ENCODE measurements at regions not wholly inside any gene's neighbourhood (a gene's known extent, or its start where the extent isn't known, plus 50 kb on each side); places are given as distances from the start of the nearest gene placed in this dataset.
"Not testable (repeated sequence)": the region's sequence is repeated elsewhere in the genome, so short reads cannot be mapped to it uniquely, and the experiment has no call there.

DNA sequence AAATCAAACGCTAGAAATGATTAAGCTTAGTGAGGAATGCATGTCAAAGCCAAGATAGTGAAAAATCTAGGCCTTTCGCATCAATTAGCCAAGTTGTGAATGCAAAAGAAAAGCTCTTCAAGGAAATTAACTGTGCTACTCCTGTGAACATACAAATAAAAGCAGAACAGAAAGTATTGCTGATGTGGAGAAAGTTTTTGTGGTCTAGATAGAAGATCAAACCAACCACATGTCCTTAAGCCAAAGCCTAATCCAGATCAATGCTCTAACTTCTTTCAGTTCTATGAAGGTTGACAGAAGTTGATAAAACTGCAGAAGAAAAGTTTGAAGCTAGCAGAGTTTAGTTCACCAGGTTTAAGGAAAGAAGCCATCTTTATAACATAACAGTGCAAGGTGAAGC lies 1044.6 kb downstream of the CDH11 start:
- no peaks in the 10 kb centered on the region for H3K27me3 Mint-ChIP-seq
- peaks cover 0 to 41% (median 12%) of the 10 kb centered on the region in 9 donors for H3K9me3 Mint-ChIP-seq
- no peak for ATAC-seq
- H3K36me3 Mint-ChIP-seq = peaks cover 0 to 9% (median 0%) of the 10 kb centered on the region in 3 donors
- no peaks in the 10 kb centered on the region for H3K4me1 Mint-ChIP-seq
- no peak overlapping the region for H3K27ac Mint-ChIP-seq
- H3K4me3 Mint-ChIP-seq = no peak overlapping the region
- no peak for DNase-seq
- POLR2A ChIA-PET = no interaction called here

- Mint-ChIP-seq H3K9me3 (peaks cover 0 to 56% (median 18%) of the 10 kb centered on the region in 9 donors), H3K4me1 (no peaks in the 10 kb centered on the region), H3K4me3 (no peak overlapping the region), H3K36me3 (peaks cover 0 to 22% (median 0%) of the 10 kb centered on the region in 3 donors), H3K27ac (no peak overlapping the region), H3K27me3 (no peaks in the 10 kb centered on the region)
- DNase-seq (no peak), ATAC-seq (no peak)
- POLR2A ChIA-PET = no interaction called here
These were observed 1047.2 kb downstream of the CDH11 start for GRCh38 chr16:64074706-64075105.

GRCh38 chr16:64072131-64072730 lies 1049.6 kb downstream of the CDH11 start:
- H3K36me3 Mint-ChIP-seq = peaks cover 0 to 21% (median 0%) of the 10 kb centered on the region in 3 donors
- POLR2A ChIA-PET, H3K4me3 Mint-ChIP-seq, H3K27ac Mint-ChIP-seq, ATAC-seq, H3K4me1 Mint-ChIP-seq, DNase-seq, H3K27me3 Mint-ChIP-seq: not testable (repeated sequence)
- peaks cover 0 to 59% (median 18%) of the 10 kb centered on the region in 9 donors for H3K9me3 Mint-ChIP-seq

DNA sequence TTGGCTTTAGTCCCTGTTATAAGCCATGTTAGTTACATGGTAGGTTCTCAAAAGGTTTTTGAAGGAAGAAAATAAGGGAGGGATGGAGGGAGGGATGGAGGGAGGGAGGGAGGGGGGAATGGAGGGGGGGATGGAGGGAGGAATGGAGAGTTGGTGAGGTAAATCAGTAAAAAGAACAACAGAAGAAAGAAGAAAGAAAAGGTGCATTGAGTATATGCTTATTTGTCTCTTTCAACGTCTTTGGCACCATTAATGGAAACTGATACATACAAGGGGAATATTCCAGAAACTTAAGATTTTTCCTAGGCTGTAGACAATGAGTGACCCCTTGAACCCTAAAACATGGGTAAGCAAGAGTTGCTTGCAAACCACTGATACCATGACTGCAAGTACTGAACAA lies 1056.3 kb downstream of the CDH11 start:
- H3K4me3 Mint-ChIP-seq = no peak overlapping the region
- H3K9me3 Mint-ChIP-seq = peaks cover 0 to 43% (median 14%) of the 10 kb centered on the region in 9 donors
- DNase-seq (no peak), ATAC-seq (no peak)
- H3K4me1 Mint-ChIP-seq = no peaks in the 10 kb centered on the region
- no peak overlapping the region for H3K27ac Mint-ChIP-seq
- POLR2A ChIA-PET = no interaction called here
- H3K27me3 Mint-ChIP-seq = no peaks in the 10 kb centered on the region
- peaks cover 0 to 3% (median 0%) of the 10 kb centered on the region in 3 donors for H3K36me3 Mint-ChIP-seq

GRCh38 chr16:64061621-64062020 lies 1060.2 kb downstream of the CDH11 start:
- Mint-ChIP-seq H3K36me3 (no peaks in the 10 kb centered on the region), H3K4me3 (no peak overlapping the region), H3K27me3 (no peaks in the 10 kb centered on the region), H3K4me1 (no peaks in the 10 kb centered on the region), H3K9me3 (peaks cover 0 to 34% (median 10%) of the 10 kb centered on the region in 9 donors), H3K27ac (no peak overlapping the region)
- ATAC-seq (no peak), DNase-seq (no peak)
- POLR2A ChIA-PET = no interaction called here

GRCh38 chr16:64060631-64061030 lies 1061.2 kb downstream of the CDH11 start:
- Mint-ChIP-seq H3K36me3 (no peaks in the 10 kb centered on the region), H3K27ac (no peak overlapping the region), H3K4me1 (no peaks in the 10 kb centered on the region), H3K9me3 (peaks cover 0 to 31% (median 8%) of the 10 kb centered on the region in 9 donors), H3K27me3 (no peaks in the 10 kb centered on the region), H3K4me3 (no peak overlapping the region)
- DNase-seq = no peak
- POLR2A ChIA-PET = no interaction called here
- no peak for ATAC-seq

DNA sequence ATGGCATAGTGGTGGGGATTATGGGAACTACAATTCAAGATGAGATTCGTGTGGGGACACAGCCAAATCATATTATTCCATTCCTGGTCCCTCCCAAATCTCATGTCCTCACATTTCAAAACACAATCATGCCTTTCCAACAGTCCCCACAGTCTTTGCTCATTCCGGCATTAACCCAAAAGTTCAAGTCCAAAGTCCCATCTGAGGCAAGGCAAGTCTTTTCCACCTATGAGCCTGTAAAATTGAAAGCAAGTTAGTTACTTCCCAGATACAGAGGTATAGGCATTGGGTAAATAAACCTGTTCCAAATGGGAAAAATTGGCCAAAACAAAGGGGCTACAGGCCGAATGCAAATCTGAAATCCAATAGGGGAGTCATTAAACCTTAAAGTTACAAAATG lies 1063.2 kb downstream of the CDH11 start:
- Mint-ChIP-seq H3K36me3 (peaks cover 0 to under 1% (median 0%) of the 10 kb centered on the region in 3 donors), H3K27ac (no peak overlapping the region), H3K9me3 (peaks cover 6 to 29% (median 11%) of the 10 kb centered on the region in 9 donors), H3K4me1 (no peaks in the 10 kb centered on the region), H3K27me3 (no peaks in the 10 kb centered on the region), H3K4me3 (no peak overlapping the region)
- DNase-seq = no peak
- no peak for ATAC-seq
- POLR2A ChIA-PET = no interaction called here

- Mint-ChIP-seq H3K27ac (no peak overlapping the region), H3K9me3 (peaks cover 8 to 48% (median 18%) of the 10 kb centered on the region in 9 donors), H3K4me1 (no peaks in the 10 kb centered on the region), H3K4me3 (no peak overlapping the region), H3K36me3 (peaks cover 0 to 13% (median 0%) of the 10 kb centered on the region in 3 donors), H3K27me3 (no peaks in the 10 kb centered on the region)
- ATAC-seq (no peak), DNase-seq (no peak)
- POLR2A ChIA-PET = no interaction called here
These were observed 1070.0 kb downstream of the CDH11 start for GRCh38 chr16:64051824-64052223.

GRCh38 chr16:64047878-64048277 lies 1074.0 kb downstream of the CDH11 start:
- no peaks in the 10 kb centered on the region for H3K4me1 Mint-ChIP-seq
- no peaks in the 10 kb centered on the region for H3K27me3 Mint-ChIP-seq
- H3K9me3 Mint-ChIP-seq = peaks cover 5 to 60% (median 19%) of the 10 kb centered on the region in 9 donors
- ATAC-seq (no peak), DNase-seq (no peak)
- peaks cover 0 to 11% (median 0%) of the 10 kb centered on the region in 3 donors for H3K36me3 Mint-ChIP-seq
- no peak overlapping the region for H3K4me3 Mint-ChIP-seq
- no peak overlapping the region for H3K27ac Mint-ChIP-seq
- POLR2A ChIA-PET = no interaction called here

DNA sequence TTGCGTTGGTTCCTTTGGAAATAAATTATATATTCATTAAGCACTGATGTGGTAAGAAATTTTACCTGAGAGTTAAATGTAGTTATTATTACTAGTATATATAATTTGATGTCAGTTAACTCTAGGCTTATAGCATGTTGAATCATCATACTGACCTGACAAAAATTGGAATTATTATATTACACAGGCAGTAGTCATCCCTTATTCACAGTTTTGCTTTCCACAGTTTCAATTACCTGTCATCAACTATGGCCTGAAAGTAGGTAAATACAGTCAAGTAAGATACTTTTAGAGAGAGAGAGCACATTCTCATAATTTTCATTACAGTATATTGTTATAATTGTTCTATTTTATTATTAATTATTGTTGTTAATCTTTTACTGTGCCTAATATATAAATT lies 1074.7 kb downstream of the CDH11 start:
- DNase-seq (no peak), ATAC-seq (no peak)
- Mint-ChIP-seq H3K27me3 (no peaks in the 10 kb centered on the region), H3K36me3 (peaks cover 0 to 11% (median 0%) of the 10 kb centered on the region in 3 donors), H3K4me3 (no peak overlapping the region), H3K27ac (no peak overlapping the region), H3K9me3 (peaks cover 5 to 54% (median 19%) of the 10 kb centered on the region in 9 donors), H3K4me1 (no peaks in the 10 kb centered on the region)
- POLR2A ChIA-PET = no interaction called here

- ATAC-seq = no peak
- H3K4me3 Mint-ChIP-seq = no peak overlapping the region
- no peaks in the 10 kb centered on the region for H3K27me3 Mint-ChIP-seq
- DNase-seq = no peak
- POLR2A ChIA-PET = no interaction called here
- peaks cover 0 to 15% (median 0%) of the 10 kb centered on the region in 3 donors for H3K36me3 Mint-ChIP-seq
- H3K9me3 Mint-ChIP-seq = peaks cover 5 to 57% (median 24%) of the 10 kb centered on the region in 9 donors
- no peaks in the 10 kb centered on the region for H3K4me1 Mint-ChIP-seq
- no peak overlapping the region for H3K27ac Mint-ChIP-seq
These were observed 1086.5 kb downstream of the CDH11 start for GRCh38 chr16:64035337-64035736.

DNA sequence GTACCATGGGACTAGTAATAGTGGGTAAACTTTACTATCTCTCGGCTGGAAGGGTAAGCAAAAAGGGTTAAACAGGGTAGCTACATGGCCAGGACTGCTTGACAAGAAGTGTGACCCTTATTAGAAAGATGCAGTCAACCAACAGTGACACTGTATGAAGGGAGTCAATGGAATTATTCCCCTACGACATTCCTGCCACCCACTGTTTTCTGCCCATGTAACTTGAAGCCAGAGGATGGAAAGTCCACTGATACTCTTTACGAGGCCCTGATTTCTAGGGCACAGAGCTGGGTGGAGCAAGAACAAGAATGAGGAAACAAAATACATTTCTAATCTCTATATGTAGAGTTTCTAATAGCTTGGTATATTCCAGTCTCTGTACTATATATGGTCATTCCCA lies 1102.5 kb downstream of the CDH11 start:
- peaks cover 2 to 22% (median 10%) of the 10 kb centered on the region in 9 donors for H3K9me3 Mint-ChIP-seq
- no peak overlapping the region for H3K27ac Mint-ChIP-seq
- ATAC-seq (no peak), DNase-seq (no peak)
- peaks cover 0 to 1% (median 0%) of the 10 kb centered on the region in 4 donors for H3K4me1 Mint-ChIP-seq
- no peaks in the 10 kb centered on the region for H3K36me3 Mint-ChIP-seq
- POLR2A ChIA-PET = no interaction called here
- H3K27me3 Mint-ChIP-seq = no peaks in the 10 kb centered on the region
- H3K4me3 Mint-ChIP-seq = no peak overlapping the region

- POLR2A ChIA-PET = no interaction called here
- H3K4me1 Mint-ChIP-seq = peaks cover 0 to 4% (median 0%) of the 10 kb centered on the region in 4 donors
- ATAC-seq (no peak), DNase-seq (no peak)
- peaks cover 3 to 25% (median 13%) of the 10 kb centered on the region in 9 donors for H3K9me3 Mint-ChIP-seq
- no peak overlapping the region for H3K4me3 Mint-ChIP-seq
- H3K27me3 Mint-ChIP-seq = no peaks in the 10 kb centered on the region
- H3K27ac Mint-ChIP-seq = no peak overlapping the region
- H3K36me3 Mint-ChIP-seq = peaks cover 0 to 6% (median 0%) of the 10 kb centered on the region in 3 donors
These were observed 1104.1 kb downstream of the CDH11 start for GRCh38 chr16:64017796-64018195.

DNA sequence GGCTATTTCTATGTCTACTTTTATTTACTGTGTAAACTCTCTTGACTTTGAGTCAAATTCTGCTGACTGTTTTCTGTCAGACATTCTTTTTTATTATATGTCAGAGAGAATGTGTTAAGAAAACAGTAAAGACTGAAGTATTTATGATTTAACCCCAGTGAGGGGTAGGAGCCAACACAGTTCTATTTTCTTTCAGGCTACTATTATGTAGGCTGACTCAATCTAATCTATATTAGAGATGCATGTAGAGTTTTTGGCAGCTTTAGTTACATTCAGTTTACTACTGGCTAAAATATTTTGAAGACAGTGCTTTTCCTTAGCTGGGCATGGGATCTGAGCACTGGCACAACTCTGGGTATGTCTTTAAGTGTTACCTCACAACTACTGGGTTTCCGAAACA lies 1108.0 kb downstream of the CDH11 start:
- no peaks in the 10 kb centered on the region for H3K27me3 Mint-ChIP-seq
- H3K36me3 Mint-ChIP-seq = peaks cover 0 to 6% (median 0%) of the 10 kb centered on the region in 3 donors
- peaks cover 3 to 53% (median 23%) of the 10 kb centered on the region in 9 donors for H3K9me3 Mint-ChIP-seq
- DNase-seq = no peak
- ATAC-seq = no peak
- peaks cover 0 to 4% (median 0%) of the 10 kb centered on the region in 4 donors for H3K4me1 Mint-ChIP-seq
- H3K4me3 Mint-ChIP-seq = no peak overlapping the region
- POLR2A ChIA-PET = no interaction called here
- no peak overlapping the region for H3K27ac Mint-ChIP-seq
